IMR-90 (cell line): ENCODE measurements at regions not wholly inside any gene's neighbourhood (a gene's known extent, or its start where the extent isn't known, plus 50 kb on each side); places are given as distances from the start of the nearest gene placed in this dataset.

ENCODE experiments used
- ATAC-seq: fragments of 200-7000 bp; cut with Tn5 transposase; 2 replicates; pipeline ENCODE4 v1.9.1; 2020; ENCODE audit warnings: low read depth, mild to moderate bottlenecking, moderate library complexity
- BruUV-seq: library from RNA; stranded (reverse); fragments of 400-500 nt; replicated peaks from 2 replicates; lab custom pipeline; 2021; lab: Mats Ljungman, UMichigan
- CTCF ChIA-PET: fragments of 300-600 bp; formaldehyde crosslinking; extraction: SDS; loops from one replicate; lab custom pipeline; 2021; ENCODE audit warnings: antibody characterized with exemption; lab: Yijun Ruan, JAX
- POLR2A ChIA-PET: fragments of 300-600 bp; sonication (Branson Sonifier 250); formaldehyde crosslinking; loops from one replicate; lab custom pipeline; 2022; ENCODE audit warnings: antibody characterized with exemption; ENCODE audit not compliant: unreplicated experiment; lab: Charles Lee
- DNase-seq: peaks from one replicate; pipeline ENCODE4 v3.0.0; 2013
- H2AFZ ChIP-seq: replicated peaks from 2 replicates; pipeline ENCODE3; 2013; ENCODE audit warnings: low read length, mild to moderate bottlenecking; ENCODE audit not compliant: poor library complexity
- H2AK5ac ChIP-seq: 2 replicates; pipeline ENCODE4 v1.6.1; 2013; ENCODE audit warnings: low read depth, low read length, inconsistent platforms
- H2AK9ac ChIP-seq: replicated peaks from 2 replicates; pipeline ENCODE3; 2013; ENCODE audit warnings: mild to moderate bottlenecking, low read depth, low read length, moderate library complexity; ENCODE audit not compliant: poor library complexity
- H2BK120ac ChIP-seq: 2 replicates; pipeline ENCODE4 v1.6.1; 2013; ENCODE audit warnings: low read depth, low read length, inconsistent platforms
- H2BK15ac ChIP-seq: 3 replicates; pipeline ENCODE4 v1.6.1; 2013; ENCODE audit warnings: low read depth, low read length, inconsistent platforms
- H2BK20ac ChIP-seq: 2 replicates; pipeline ENCODE4 v1.6.1; 2013; ENCODE audit warnings: low read depth, mild to moderate bottlenecking, inconsistent platforms, low read length, moderate library complexity
- H2BK5ac ChIP-seq: 2 replicates; pipeline ENCODE4 v1.6.1; 2013; ENCODE audit warnings: mild to moderate bottlenecking, low read depth, low read length, inconsistent platforms; ENCODE audit not compliant: poor library complexity, severe bottlenecking
- H3K14ac ChIP-seq: replicated peaks from 2 replicates; pipeline ENCODE4 v1.6.1; 2013; ENCODE audit warnings: low read depth, low read length, inconsistent platforms
- H3K18ac ChIP-seq: 2 replicates; pipeline ENCODE4 v1.6.1; 2013; ENCODE audit warnings: low read depth, low read length, control low read depth
- H3K23ac ChIP-seq: 2 replicates; pipeline ENCODE4 v1.6.1; 2013; ENCODE audit warnings: low read depth, low read length, inconsistent platforms
- H3K27ac ChIP-seq: 2 replicates; pipeline ENCODE4 v1.5.1; 2013; ENCODE audit warnings: mild to moderate bottlenecking, control low read depth, low read length; ENCODE audit not compliant: insufficient read depth
- H3K27me3 ChIP-seq: 2 replicates; pipeline ENCODE4 v1.6.1; 2013; ENCODE audit warnings: low read length; ENCODE audit not compliant: control insufficient read depth, insufficient read depth
- H3K36me3 ChIP-seq: 2 replicates; pipeline ENCODE4 v1.6.1; 2013; ENCODE audit warnings: low read length, mixed read lengths; ENCODE audit not compliant: control insufficient read depth, insufficient read depth
- H3K4ac ChIP-seq: 2 replicates; pipeline ENCODE4 v1.6.1; 2013; ENCODE audit warnings: low read depth, low read length, inconsistent platforms
- H3K4me1 ChIP-seq: 2 replicates; pipeline ENCODE4 v1.6.1; 2013; ENCODE audit warnings: low read length, mixed read lengths; ENCODE audit not compliant: control insufficient read depth, insufficient read depth
- H3K4me2 ChIP-seq: 2 replicates; pipeline ENCODE4 v1.6.1; 2013; ENCODE audit warnings: low read depth, mild to moderate bottlenecking, control low read depth, low read length, moderate library complexity
- H3K4me3 ChIP-seq: 2 replicates; pipeline ENCODE4 v1.5.1; 2013; ENCODE audit warnings: low read depth, mild to moderate bottlenecking, control low read depth, low read length, moderate library complexity; ENCODE audit not compliant: insufficient read depth
- H3K56ac ChIP-seq: 2 replicates; pipeline ENCODE4 v1.6.1; 2013; ENCODE audit warnings: low read length, inconsistent platforms; ENCODE audit not compliant: insufficient read depth; ENCODE audit errors: extremely low read depth
- H3K79me1 ChIP-seq, 2 experiments: 2 replicates each; pipeline ENCODE4 v1.6.1; 2013; ENCODE audit warnings: low read length in 2 of 2, inconsistent platforms in 1 of 2, low read depth in 1 of 2
- H3K9ac ChIP-seq: 2 replicates; pipeline ENCODE4 v1.6.1; 2013; ENCODE audit warnings: low read depth, low read length, control low read depth
- H3K9me1 ChIP-seq: 2 replicates; pipeline ENCODE4 v1.6.1; 2013; ENCODE audit warnings: low read length, inconsistent platforms; ENCODE audit not compliant: insufficient read depth
- H3K9me3 ChIP-seq: 2 replicates; pipeline ENCODE4 v1.6.1; 2013; ENCODE audit warnings: low read length; ENCODE audit not compliant: control insufficient read depth, insufficient read depth
- H4K20me1 ChIP-seq: 2 replicates; pipeline ENCODE4 v1.6.1; 2013; ENCODE audit warnings: low read length, inconsistent platforms; ENCODE audit not compliant: insufficient read depth
- H4K5ac ChIP-seq: 2 replicates; pipeline ENCODE4 v1.6.1; 2013; ENCODE audit warnings: mild to moderate bottlenecking, low read depth, low read length, control low read depth
- H4K8ac ChIP-seq, 2 experiments: 2 replicates each; pipeline ENCODE4 v1.6.1; 2013; ENCODE audit warnings: low read depth in 2 of 2, low read length in 2 of 2, control low read depth in 1 of 2, inconsistent platforms in 1 of 2
- H4K91ac ChIP-seq: 2 replicates; pipeline ENCODE4 v1.6.1; 2013; ENCODE audit warnings: low read depth, low read length, inconsistent platforms; ENCODE audit not compliant: insufficient read depth
- BHLHE40 ChIP-seq: fragments of 150-350 bp; IDR thresholded peaks from 2 replicates; pipeline ENCODE4 v1.6.1; 2016; ENCODE audit warnings: mild to moderate bottlenecking, low read depth, low read length
- FOS ChIP-seq: fragments of 150-350 bp; IDR thresholded peaks from 2 replicates; pipeline ENCODE4 v1.6.1; 2016; ENCODE audit warnings: low read depth, low read length
- MAFK ChIP-seq: IDR thresholded peaks from 2 replicates; pipeline ENCODE4 v1.6.1; 2012; ENCODE audit warnings: low read depth, low read length, improper control_type of control experiment
- MAZ ChIP-seq: IDR thresholded peaks from 2 replicates; pipeline ENCODE4 v1.6.1; 2012; ENCODE audit warnings: low read depth, mild to moderate bottlenecking, low read length, improper control_type of control experiment, moderate library complexity, borderline replicate concordance
- MXI1 ChIP-seq: IDR thresholded peaks from 2 replicates; pipeline ENCODE4 v1.6.1; 2012; ENCODE audit warnings: low read depth, mild to moderate bottlenecking, low read length, moderate library complexity, borderline replicate concordance
- POLR2A ChIP-seq: IDR thresholded peaks from 2 replicates; pipeline ENCODE4 v1.6.1; 2012; ENCODE audit warnings: mild to moderate bottlenecking, low read depth, low read length
- RCOR1 ChIP-seq: IDR thresholded peaks from 2 replicates; pipeline ENCODE4 v1.6.1; 2012; ENCODE audit warnings: mild to moderate bottlenecking, low read length, improper control_type of control experiment; ENCODE audit not compliant: insufficient replicate concordance
- SMC3 ChIP-seq: fragments of 150-350 bp; IDR thresholded peaks from 2 replicates; pipeline ENCODE4 v1.6.1; 2016; ENCODE audit warnings: low read depth, mild to moderate bottlenecking, antibody characterized with exemption, low read length, moderate library complexity
- dilution Hi-C: fragments of 300-500 bp; cut with HindIII; formaldehyde crosslinking; loops from one replicate; pipeline ENCODE4 v1.14.3; 2018; ENCODE audit warnings: low sequenced_read_pairs; ENCODE audit not compliant: unreplicated experiment
- in situ Hi-C: fragments of 300-500 bp; cut with MboI; formaldehyde crosslinking; loops from 3 replicates; pipeline ENCODE4 v1.14.3; 2019; ENCODE audit warnings: low sequenced_read_pairs, inconsistent platforms, mixed read lengths
- intact Hi-C: fragments of 100-400 bp; cut with micrococcal nuclease; formaldehyde crosslinking; loops from 2 replicates; pipeline ENCODE4 v1.10.0; 2022

DNA sequence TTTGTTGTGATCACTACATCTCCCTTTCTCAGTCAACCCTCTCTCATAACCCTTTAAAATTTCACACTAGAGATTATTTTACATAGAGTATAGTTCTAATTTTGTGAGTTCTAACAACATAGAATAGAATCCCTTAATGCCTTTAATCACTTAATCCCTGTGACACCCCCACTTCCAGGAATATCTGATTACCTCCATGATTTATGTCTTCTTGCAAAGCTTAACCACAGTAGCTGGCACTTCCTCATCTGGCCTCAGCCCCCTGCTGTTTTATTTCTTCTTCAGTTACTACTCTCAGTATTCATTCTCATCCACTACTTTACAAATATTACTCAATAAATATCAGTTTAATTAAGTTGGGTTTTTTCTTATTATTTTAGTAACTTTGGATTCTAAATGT, 340.9 kb downstream of the CENPC start:
- Histone ChIP-seq H4K8ac (no peak overlapping the region), H4K91ac (no peak overlapping the region), H3K79me1 (no peaks in the 10 kb centered on the region), H3K27me3 (no peaks in the 10 kb centered on the region), H2AK9ac (no peak overlapping the region), H3K9me3 (peaks cover 8% of the 10 kb centered on the region; the same call in 1 of the 2 replicates), H2AK5ac (no peak overlapping the region), H2BK20ac (no peak overlapping the region), H2BK15ac (no peak overlapping the region), H3K4me3 (no peak overlapping the region), H3K4me1 (no peaks in the 10 kb centered on the region), H3K14ac (no peak overlapping the region), H2BK120ac (no peak overlapping the region), H3K18ac (no peak overlapping the region), H3K9me1 (no peaks in the 10 kb centered on the region), H3K4ac (no peak overlapping the region), H3K27ac (no peak overlapping the region), H2AFZ (no peak overlapping the region), H4K20me1 (no peaks in the 10 kb centered on the region), H4K5ac (no peak overlapping the region), H2BK5ac (no peak overlapping the region), H3K4me2 (no peak overlapping the region), H3K23ac (no peak overlapping the region), H3K36me3 (no peaks in the 10 kb centered on the region), H3K9ac (no peak overlapping the region), H3K56ac (no peak overlapping the region)
- no peak for TF ChIP-seq SMC3
- no peak for TF ChIP-seq MAFK
- TF ChIP-seq MXI1, result no peak
- no peak for TF ChIP-seq BHLHE40
- TF ChIP-seq FOS, result no peak
- no peak for TF ChIP-seq POLR2A
- TF ChIP-seq RCOR1, result no peak
- TF ChIP-seq MAZ, result no peak
- ATAC-seq, result no peak
- BruUV-seq, result no TSS peak
- POLR2A ChIA-PET, result no interaction called here
- CTCF ChIA-PET, result no interaction called here
- no peak for DNase-seq
- in situ Hi-C loops (no loop called here), intact Hi-C loops (no loop called here), dilution Hi-C loops (no loop called here)
